CD14-positive monocyte (primary cell): ENCODE measurements at regions not wholly inside any gene's neighbourhood (a gene's known extent, or its start where the extent isn't known, plus 50 kb on each side); places are given as distances from the start of the nearest gene placed in this dataset.

Experiments used
- DNase-seq, 3 donors: peaks; one replicate each; pipeline ENCODE4 v3.0.0-alpha.2; 2011 to 2022
- H2AFZ ChIP-seq: 2 replicates; pipeline ENCODE4 v1.6.0; 2012; ENCODE audit warnings: mild to moderate bottlenecking, low read depth, low read length, inconsistent platforms; ENCODE audit not compliant: insufficient read depth, poor library complexity, severe bottlenecking
- H3K27ac ChIP-seq, 2 donors: 1 replicate in 1 of 2; 2 replicates in 1 of 2; pipeline ENCODE4 v1.5.1; 2012 to 2013; ENCODE audit warnings: low read length in 2 of 2, control low read depth in 1 of 2, inconsistent platforms in 1 of 2, low read depth in 1 of 2, mild to moderate bottlenecking in 1 of 2
- H3K27me3 ChIP-seq, 2 donors: one replicate each; pipeline versions ENCODE4 v1.6.0 to v1.6.1; 2011 to 2013; ENCODE audit warnings: low read length in 2 of 2; ENCODE audit not compliant: control insufficient read depth in 2 of 2, insufficient read depth in 2 of 2
- H3K36me3 ChIP-seq, 2 donors: replicated peaks in 1 of 2; 1 replicate in 1 of 2; 2 replicates in 1 of 2; pipeline versions ENCODE4 v1.5.1 to v1.6.1; 2012 to 2013; ENCODE audit warnings: low read length in 2 of 2, control low read depth in 1 of 2, inconsistent platforms in 1 of 2, mild to moderate bottlenecking in 1 of 2; ENCODE audit not compliant: insufficient read depth in 2 of 2, control insufficient read depth in 1 of 2
- H3K4me1 ChIP-seq, 2 donors: 1 replicate in 1 of 2; 2 replicates in 1 of 2; pipeline versions ENCODE4 v1.5.1 to v1.6.1; 2012 to 2013; ENCODE audit warnings: low read length in 2 of 2, control low read depth in 1 of 2, inconsistent platforms in 1 of 2, mild to moderate bottlenecking in 1 of 2, moderate library complexity in 1 of 2; ENCODE audit not compliant: insufficient read depth in 2 of 2, control insufficient read depth in 1 of 2
- H3K4me2 ChIP-seq: replicated peaks from 2 replicates; pipeline ENCODE3; 2012; ENCODE audit warnings: low read length, moderate library complexity, mild to moderate bottlenecking; ENCODE audit not compliant: poor library complexity, severe bottlenecking; ENCODE audit errors: extremely low read depth
- H3K4me3 ChIP-seq, 3 experiments: fragments of 200-600 bp in 1 of 3; sonication (generic) in 1 of 3; replicated peaks in 1 of 3; 1 replicate in 2 of 3; 2 replicates in 1 of 3; pipeline ENCODE4 v1.5.1; 2011 to 2013; ENCODE audit warnings: low read length in 3 of 3, mild to moderate bottlenecking in 3 of 3, control low read depth in 2 of 3, low read depth in 2 of 3, inconsistent platforms in 1 of 3, moderate library complexity in 1 of 3
- H3K79me2 ChIP-seq: 2 replicates; pipeline ENCODE4 v1.6.0; 2012; ENCODE audit warnings: mild to moderate bottlenecking, control low read depth, inconsistent platforms, low read length, moderate library complexity; ENCODE audit not compliant: insufficient read depth
- H3K9ac ChIP-seq: 2 replicates; pipeline ENCODE4 v1.6.0; 2017; ENCODE audit warnings: low read length, mild to moderate bottlenecking; ENCODE audit not compliant: insufficient read depth, poor library complexity, severe bottlenecking
- H3K9me3 ChIP-seq, 2 donors: replicated peaks in 1 of 2; 1 replicate in 1 of 2; 2 replicates in 1 of 2; pipeline versions ENCODE4 v1.5.1 to v1.6.1; 2012 to 2013; ENCODE audit warnings: low read length in 2 of 2, control low read depth in 1 of 2; ENCODE audit not compliant: control insufficient read depth in 1 of 2, insufficient read depth in 1 of 2
- H4K20me1 ChIP-seq: 2 replicates; pipeline ENCODE4 v1.6.0; 2012; ENCODE audit warnings: mild to moderate bottlenecking, low read length, control low read depth, moderate library complexity; ENCODE audit not compliant: insufficient read depth
- H3K27ac Mint-ChIP-seq, 7 donors: one replicate each; pipeline ENCODE4 v1.8.0; 2020; ENCODE audit warnings: mild to moderate bottlenecking in 7 of 7, mixed read lengths in 7 of 7, moderate library complexity in 6 of 7, inconsistent platforms in 2 of 7
- H3K27me3 Mint-ChIP-seq, 3 donors: one replicate each; pipeline ENCODE4 v1.8.0; 2021 to 2022; ENCODE audit warnings: low read depth in 3 of 3, mild to moderate bottlenecking in 3 of 3, mixed read lengths in 3 of 3, moderate library complexity in 3 of 3, inconsistent platforms in 1 of 3
- H3K36me3 Mint-ChIP-seq, 2 donors: one replicate each; pipeline ENCODE4 v1.8.0; 2020; ENCODE audit warnings: mixed read lengths in 2 of 2, inconsistent platforms in 1 of 2, mild to moderate bottlenecking in 1 of 2
- H3K4me1 Mint-ChIP-seq: one replicate; pipeline ENCODE4 v1.8.0; 2020; ENCODE audit warnings: mild to moderate bottlenecking, mixed read lengths
- H3K4me3 Mint-ChIP-seq, 2 donors: one replicate each; pipeline ENCODE4 v1.8.0; 2020; ENCODE audit warnings: mild to moderate bottlenecking in 2 of 2, mixed read lengths in 2 of 2, moderate library complexity in 1 of 2
- H3K9me3 Mint-ChIP-seq, 7 donors: one replicate each; pipeline ENCODE4 v1.8.0; 2020 to 2022; ENCODE audit warnings: mixed read lengths in 7 of 7, mild to moderate bottlenecking in 6 of 7, moderate library complexity in 6 of 7, inconsistent platforms in 2 of 7
- CTCF ChIP-seq: fragments of 200-600 bp; IDR thresholded peaks from one replicate; pipeline ENCODE4 v1.8.0; 2022; ENCODE audit warnings: antibody characterized with exemption, mild to moderate bottlenecking
- WGBS: methylation state at CpG from one replicate; pipeline ENCODE4 v1.1.5; 2013; ENCODE audit warnings: missing lambda C conversion rate; ENCODE audit not compliant: insufficient coverage; 5-methylcytosine and 5-hydroxymethylcytosine counted together
- intact Hi-C, 2 donors: fragments of 100-400 bp; cut with micrococcal nuclease; formaldehyde crosslinking; loops; one replicate each; pipeline versions ENCODE4 v1.15.0 to v1.15.1; 2023

GRCh38 chr5:12392246-12392645 is 488.0 kb upstream of the CTNND2 start:
- intact Hi-C loops, result no loop called here
- no peaks in the 10 kb centered on the region for H3K4me1 Mint-ChIP-seq
- H3K9me3 Mint-ChIP-seq, result peaks cover 0 to 6% (median 1%) of the 10 kb centered on the region in 7 donors
- no peak overlapping the region for H3K4me3 ChIP-seq
- H4K20me1 ChIP-seq, result no peaks in the 10 kb centered on the region
- no peak overlapping the region for H3K4me2 ChIP-seq
- H3K4me1 ChIP-seq, result no peaks in the 10 kb centered on the region
- peaks cover 7% of the 10 kb centered on the region in 2 donors for H3K9me3 ChIP-seq
- no peak for TF ChIP-seq CTCF
- no peak overlapping the region for H3K9ac ChIP-seq
- H3K27me3 Mint-ChIP-seq, result no peaks in the 10 kb centered on the region
- H3K27ac Mint-ChIP-seq, result no peak overlapping the region
- no peak overlapping the region for H3K4me3 Mint-ChIP-seq
- no peaks in the 10 kb centered on the region for H3K27me3 ChIP-seq
- H3K27ac ChIP-seq, result no peak overlapping the region
- no peak for DNase-seq
- no peaks in the 10 kb centered on the region for H3K36me3 Mint-ChIP-seq
- 91% methylated on average over 1 of the region's 1 CpG for WGBS
- no peaks in the 10 kb centered on the region for H3K79me2 ChIP-seq
- no peak overlapping the region for H2AFZ ChIP-seq
- no peaks in the 10 kb centered on the region for H3K36me3 ChIP-seq

- WGBS, result 100% methylated on average over 1 of the region's 1 CpG
- H3K4me3 ChIP-seq, result no peak overlapping the region
Measured at GRCh38 chr5:12385095-12385494, 480.8 kb upstream of the CTNND2 start.

More at GRCh38 chr5:12385095-12385494, 480.8 kb upstream of the CTNND2 start:
- peaks cover 0 to 3% (median 0%) of the 10 kb centered on the region in 3 donors for H3K27me3 Mint-ChIP-seq
- H3K4me3 Mint-ChIP-seq, result no peak overlapping the region
- Histone ChIP-seq H2AFZ (no peak overlapping the region), H3K79me2 (no peaks in the 10 kb centered on the region), H3K4me1 (no peaks in the 10 kb centered on the region), H4K20me1 (no peaks in the 10 kb centered on the region), H3K9me3 (peaks cover 19 to 31% of the 10 kb centered on the region in 2 donors), H3K9ac (no peak overlapping the region), H3K36me3 (no peaks in the 10 kb centered on the region), H3K27ac (no peak overlapping the region), H3K4me2 (no peak overlapping the region), H3K27me3 (no peaks in the 10 kb centered on the region)
- no peak overlapping the region for H3K27ac Mint-ChIP-seq
- no peak for TF ChIP-seq CTCF
- no peaks in the 10 kb centered on the region for H3K4me1 Mint-ChIP-seq
- intact Hi-C loops, result no loop called here
- H3K9me3 Mint-ChIP-seq, result peaks cover 2 to 24% (median 12%) of the 10 kb centered on the region in 7 donors
- no peaks in the 10 kb centered on the region for H3K36me3 Mint-ChIP-seq
- DNase-seq, result no peak
